ENCODE measurements at regions not wholly inside any gene's neighbourhood (a gene's known extent, or its start where the extent isn't known, plus 50 kb on each side); places are given as distances from the start of the nearest gene placed in this dataset.

DNA sequence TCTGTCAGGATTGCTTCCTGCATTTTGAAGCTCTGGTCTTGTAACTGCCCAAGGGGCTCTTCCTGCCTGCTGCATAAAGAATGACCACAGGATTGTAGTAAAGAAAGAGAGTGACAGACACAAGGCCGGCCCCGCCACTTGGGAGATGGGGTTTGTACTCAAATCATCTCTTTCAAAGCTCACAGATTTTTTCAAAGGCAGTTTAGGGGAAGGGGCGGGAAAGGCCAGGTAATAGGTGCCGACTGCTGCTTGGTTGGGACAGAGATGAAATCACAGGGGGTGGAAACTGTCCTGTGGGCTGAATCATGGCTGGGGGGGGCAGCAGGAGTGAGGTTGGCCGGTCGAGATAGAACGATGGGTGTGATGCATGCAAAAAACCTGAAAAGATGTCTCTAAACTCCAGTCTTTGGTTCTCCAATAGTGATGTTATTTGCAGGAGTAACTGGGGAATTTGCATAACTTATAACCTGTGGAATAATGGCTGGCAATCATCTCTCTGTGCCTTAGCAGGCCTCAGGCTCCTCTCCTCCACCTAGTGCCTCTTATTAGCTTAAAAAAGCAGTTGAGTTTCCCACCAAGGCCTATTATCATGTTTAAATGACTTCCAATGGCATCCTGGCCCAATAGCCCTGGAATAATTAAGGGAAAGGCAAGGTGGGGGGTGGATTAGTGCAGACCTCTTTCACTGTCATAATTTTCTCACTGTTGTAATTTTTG is 778.4 kb upstream of the FRG1 start:
- no TSS peak for BruUV-seq (replicated peaks)
- CTCF ChIA-PET, result no interaction called here
- H3K4me1 Mint-ChIP-seq (ENCODE audit: low read depth, unreplicated experiment), result no peaks in the 10 kb centered on the region
- H3K27ac Mint-ChIP-seq (ENCODE audit: unreplicated experiment), result no peak overlapping the region
- DNase-seq, result no peak
- TF ChIP-seq, protein P1, sequence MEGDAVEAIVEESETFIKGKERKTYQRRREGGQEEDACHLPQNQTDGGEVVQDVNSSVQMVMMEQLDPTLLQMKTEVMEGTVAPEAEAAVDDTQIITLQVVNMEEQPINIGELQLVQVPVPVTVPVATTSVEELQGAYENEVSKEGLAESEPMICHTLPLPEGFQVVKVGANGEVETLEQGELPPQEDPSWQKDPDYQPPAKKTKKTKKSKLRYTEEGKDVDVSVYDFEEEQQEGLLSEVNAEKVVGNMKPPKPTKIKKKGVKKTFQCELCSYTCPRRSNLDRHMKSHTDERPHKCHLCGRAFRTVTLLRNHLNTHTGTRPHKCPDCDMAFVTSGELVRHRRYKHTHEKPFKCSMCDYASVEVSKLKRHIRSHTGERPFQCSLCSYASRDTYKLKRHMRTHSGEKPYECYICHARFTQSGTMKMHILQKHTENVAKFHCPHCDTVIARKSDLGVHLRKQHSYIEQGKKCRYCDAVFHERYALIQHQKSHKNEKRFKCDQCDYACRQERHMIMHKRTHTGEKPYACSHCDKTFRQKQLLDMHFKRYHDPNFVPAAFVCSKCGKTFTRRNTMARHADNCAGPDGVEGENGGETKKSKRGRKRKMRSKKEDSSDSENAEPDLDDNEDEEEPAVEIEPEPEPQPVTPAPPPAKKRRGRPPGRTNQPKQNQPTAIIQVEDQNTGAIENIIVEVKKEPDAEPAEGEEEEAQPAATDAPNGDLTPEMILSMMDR (IDR thresholded peaks at IDR 0.05; ENCODE audit: unreplicated experiment), result no peak
- H3K36me3 Mint-ChIP-seq (ENCODE audit: insufficient read depth, unreplicated experiment), result no peaks in the 10 kb centered on the region
- H3K4me3 Mint-ChIP-seq (ENCODE audit: low read depth, unreplicated experiment), result no peak overlapping the region
- intact Hi-C loops (cut with micrococcal nuclease; ENCODE audit: unreplicated experiment), result no loop called here
- no peaks in the 10 kb centered on the region for H3K27me3 Mint-ChIP-seq (ENCODE audit: unreplicated experiment)
- H3K9me3 Mint-ChIP-seq (ENCODE audit: low read depth, unreplicated experiment), result peaks cover 4% of the 10 kb centered on the region

GRCh38 chr4:189162888-189163287 is 777.8 kb upstream of the FRG1 start:
- TF ChIP-seq, protein P1 (IDR thresholded peaks at IDR 0.05; ENCODE audit: unreplicated experiment), result no peak
- Mint-ChIP-seq H3K27ac (ENCODE audit: unreplicated experiment) (no peak overlapping the region), H3K9me3 (ENCODE audit: low read depth, unreplicated experiment) (peaks cover 4% of the 10 kb centered on the region), H3K4me3 (ENCODE audit: low read depth, unreplicated experiment) (no peak overlapping the region), H3K4me1 (ENCODE audit: low read depth, unreplicated experiment) (no peaks in the 10 kb centered on the region), H3K27me3 (ENCODE audit: unreplicated experiment) (no peaks in the 10 kb centered on the region), H3K36me3 (ENCODE audit: insufficient read depth, unreplicated experiment) (no peaks in the 10 kb centered on the region)
- DNase-seq, result no peak
- intact Hi-C loops (cut with micrococcal nuclease; ENCODE audit: unreplicated experiment), result no loop called here
- CTCF ChIA-PET, result no interaction called here
- no TSS peak for BruUV-seq (replicated peaks)

GRCh38 chr4:189176002-189176401 is 764.7 kb upstream of the FRG1 start:
- no TSS peak for BruUV-seq (replicated peaks)

GRCh38 chr4:189177130-189177529 is 763.5 kb upstream of the FRG1 start:
- no peaks in the 10 kb centered on the region for H3K36me3 Mint-ChIP-seq (ENCODE audit: insufficient read depth, unreplicated experiment)
- no TSS peak for BruUV-seq (replicated peaks)
- DNase-seq, result no peak

More at GRCh38 chr4:189176002-189176401, 764.7 kb upstream of the FRG1 start:
- DNase-seq, result no peak
- intact Hi-C loops (cut with micrococcal nuclease; ENCODE audit: unreplicated experiment), result no loop called here
- TF ChIP-seq, protein P1 (IDR thresholded peaks at IDR 0.05; ENCODE audit: unreplicated experiment), result no peak
- Mint-ChIP-seq H3K27me3 (ENCODE audit: unreplicated experiment) (no peaks in the 10 kb centered on the region), H3K27ac (ENCODE audit: unreplicated experiment) (no peak overlapping the region), H3K4me1 (ENCODE audit: low read depth, unreplicated experiment) (no peaks in the 10 kb centered on the region), H3K36me3 (ENCODE audit: insufficient read depth, unreplicated experiment) (no peaks in the 10 kb centered on the region), H3K4me3 (ENCODE audit: low read depth, unreplicated experiment) (no peak overlapping the region), H3K9me3 (ENCODE audit: low read depth, unreplicated experiment) (no peaks in the 10 kb centered on the region)
- CTCF ChIA-PET, result no interaction called here

More at GRCh38 chr4:189177130-189177529, 763.5 kb upstream of the FRG1 start:
- H3K27me3 Mint-ChIP-seq (ENCODE audit: unreplicated experiment), result no peaks in the 10 kb centered on the region
- no peak overlapping the region for H3K4me3 Mint-ChIP-seq (ENCODE audit: low read depth, unreplicated experiment)
- CTCF ChIA-PET, result no interaction called here
- no peak overlapping the region for H3K27ac Mint-ChIP-seq (ENCODE audit: unreplicated experiment)
- intact Hi-C loops (cut with micrococcal nuclease; ENCODE audit: unreplicated experiment), result no loop called here
- no peaks in the 10 kb centered on the region for H3K9me3 Mint-ChIP-seq (ENCODE audit: low read depth, unreplicated experiment)
- no peaks in the 10 kb centered on the region for H3K4me1 Mint-ChIP-seq (ENCODE audit: low read depth, unreplicated experiment)
- TF ChIP-seq, protein P1 (IDR thresholded peaks at IDR 0.05; ENCODE audit: unreplicated experiment), result no peak
